ENCODE measurements at regions not wholly inside any gene's neighbourhood (a gene's known extent, or its start where the extent isn't known, plus 50 kb on each side); places are given as distances from the start of the nearest gene placed in this dataset.
"Not testable (repeated sequence)": the region's sequence is repeated elsewhere in the genome, so short reads cannot be mapped to it uniquely, and the experiment has no call there.

DNA sequence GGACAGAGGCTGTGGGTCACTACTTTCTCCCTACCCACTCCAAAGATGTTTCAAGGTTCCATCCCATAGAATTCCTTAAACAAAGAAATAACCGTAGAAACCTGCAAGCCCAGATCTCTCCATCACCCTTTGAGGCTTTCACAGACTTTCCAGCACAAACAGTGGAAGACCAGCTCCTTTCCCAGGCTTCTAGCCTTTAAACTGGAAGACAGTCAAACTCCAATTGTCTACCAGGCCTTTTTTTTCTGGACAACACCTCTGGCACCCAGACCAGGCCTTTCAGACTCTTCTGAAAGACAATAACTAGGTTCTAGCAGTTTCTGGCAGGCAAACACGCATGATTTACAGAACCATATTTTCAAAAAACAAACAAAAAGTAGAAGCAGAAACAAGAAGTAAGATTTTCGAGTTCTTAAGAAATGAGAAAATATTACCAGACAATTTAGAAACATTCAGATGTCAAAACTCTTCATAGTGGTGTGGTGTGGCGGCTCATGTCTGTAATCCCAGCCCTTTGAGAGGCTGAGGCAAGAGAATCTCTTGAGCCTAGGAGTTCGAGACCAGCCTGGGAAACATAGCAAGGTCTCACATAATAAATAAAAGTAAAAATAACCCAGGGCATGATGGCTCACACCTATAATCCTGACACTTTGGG is 73.0 kb upstream of the EPCAM start:
- DNase-seq (ENCODE audit: low spot score), result no peak
- TF ChIP-seq, protein P1, sequence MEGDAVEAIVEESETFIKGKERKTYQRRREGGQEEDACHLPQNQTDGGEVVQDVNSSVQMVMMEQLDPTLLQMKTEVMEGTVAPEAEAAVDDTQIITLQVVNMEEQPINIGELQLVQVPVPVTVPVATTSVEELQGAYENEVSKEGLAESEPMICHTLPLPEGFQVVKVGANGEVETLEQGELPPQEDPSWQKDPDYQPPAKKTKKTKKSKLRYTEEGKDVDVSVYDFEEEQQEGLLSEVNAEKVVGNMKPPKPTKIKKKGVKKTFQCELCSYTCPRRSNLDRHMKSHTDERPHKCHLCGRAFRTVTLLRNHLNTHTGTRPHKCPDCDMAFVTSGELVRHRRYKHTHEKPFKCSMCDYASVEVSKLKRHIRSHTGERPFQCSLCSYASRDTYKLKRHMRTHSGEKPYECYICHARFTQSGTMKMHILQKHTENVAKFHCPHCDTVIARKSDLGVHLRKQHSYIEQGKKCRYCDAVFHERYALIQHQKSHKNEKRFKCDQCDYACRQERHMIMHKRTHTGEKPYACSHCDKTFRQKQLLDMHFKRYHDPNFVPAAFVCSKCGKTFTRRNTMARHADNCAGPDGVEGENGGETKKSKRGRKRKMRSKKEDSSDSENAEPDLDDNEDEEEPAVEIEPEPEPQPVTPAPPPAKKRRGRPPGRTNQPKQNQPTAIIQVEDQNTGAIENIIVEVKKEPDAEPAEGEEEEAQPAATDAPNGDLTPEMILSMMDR (IDR thresholded peaks at IDR 0.05), result no peak
- H3K4me3 ChIP-seq, result no peak overlapping the region
- H3K27ac ChIP-seq, result no peak overlapping the region

DNA sequence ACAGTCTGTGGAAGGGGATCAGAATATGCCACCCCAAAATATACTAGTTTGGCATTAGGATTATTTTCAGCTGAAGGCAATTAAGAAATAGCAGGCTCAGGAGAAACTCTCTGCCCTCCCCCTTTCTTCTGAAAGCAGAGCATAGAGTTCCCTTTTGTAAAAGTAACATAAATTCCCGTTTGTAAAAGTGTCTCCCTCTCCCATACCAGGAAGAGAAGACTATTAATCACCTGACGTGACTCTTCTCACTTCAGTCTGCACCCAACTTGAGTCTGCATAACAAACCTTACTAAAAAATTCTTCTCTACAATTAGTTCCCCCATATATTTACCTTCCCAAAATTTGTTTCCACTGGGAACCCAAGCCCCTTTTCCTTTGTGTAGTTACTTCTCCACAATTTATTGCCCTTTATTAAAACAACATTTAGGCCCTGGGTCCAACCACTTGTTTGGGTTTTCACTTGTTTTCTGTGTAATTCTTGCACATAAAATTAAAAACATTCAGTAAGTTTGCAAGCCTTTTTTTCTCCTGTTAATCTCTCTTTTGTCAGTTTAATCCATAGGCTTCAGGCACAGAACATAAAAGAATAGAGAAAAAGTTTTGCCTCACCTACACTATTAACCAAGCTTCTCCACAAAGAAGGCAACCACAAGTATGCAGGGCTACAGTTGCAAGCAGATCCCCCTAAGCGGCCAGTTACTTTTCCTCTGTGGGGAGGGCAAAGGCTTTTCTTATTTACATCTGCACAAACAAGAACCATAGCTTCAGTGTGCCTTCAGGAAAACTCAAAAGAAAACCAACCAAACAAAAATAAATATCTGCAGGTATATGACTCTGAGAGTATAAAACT is 73.8 kb upstream of the EPCAM start:
- Histone ChIP-seq H3K4me3 (no peak overlapping the region), H3K27ac (no peak overlapping the region)
- DNase-seq (ENCODE audit: low spot score), result no peak
- TF ChIP-seq, protein P1 (IDR thresholded peaks at IDR 0.05), result no peak

DNA sequence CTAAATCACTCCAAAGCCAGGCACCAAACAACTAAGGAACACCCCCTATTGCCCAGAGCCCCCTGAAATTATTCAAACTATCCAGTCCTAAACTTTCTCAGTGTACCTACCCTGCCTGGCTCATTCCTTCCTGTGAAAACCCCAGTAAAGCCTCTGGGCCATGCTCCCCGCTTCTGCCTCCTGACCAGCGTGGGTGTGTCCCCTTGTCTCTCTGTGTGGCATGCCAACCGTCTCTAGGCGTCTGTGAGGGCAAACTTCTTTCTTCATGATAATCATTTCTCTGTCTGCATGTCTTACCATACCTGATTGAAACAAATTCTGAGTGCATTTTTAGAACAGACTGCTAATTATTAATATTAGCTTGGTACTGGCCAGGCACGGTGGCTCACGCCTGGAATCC is 75.1 kb upstream of the EPCAM start:
- TF ChIP-seq, protein P1 (IDR thresholded peaks at IDR 0.05), result no peak
- DNase-seq (ENCODE audit: low spot score), result no peak
- H3K27ac ChIP-seq, result no peak overlapping the region
- no peak overlapping the region for H3K4me3 ChIP-seq

DNA sequence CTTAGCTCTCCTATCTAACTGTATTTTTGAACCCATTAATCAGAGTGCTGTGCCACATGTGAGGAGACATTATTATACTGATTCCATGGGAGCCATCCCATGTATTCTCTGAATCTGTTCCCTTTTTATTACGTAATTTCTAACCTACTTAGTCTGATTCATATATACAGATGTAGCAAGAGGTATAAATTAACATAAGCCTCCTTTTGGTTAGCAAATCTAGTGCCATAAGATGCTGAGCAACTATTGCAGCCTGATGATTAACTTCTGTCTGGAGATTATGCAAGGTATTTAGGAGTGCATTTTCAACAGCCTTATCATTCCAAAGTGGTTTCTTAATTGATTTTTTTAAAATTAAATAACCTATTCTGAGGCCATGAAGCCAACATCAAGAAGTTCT is 80.2 kb upstream of the EPCAM start:
- H3K27ac ChIP-seq, result no peak overlapping the region
- no peak for DNase-seq (ENCODE audit: low spot score)
- TF ChIP-seq, protein P1 (IDR thresholded peaks at IDR 0.05), result no peak
- no peak overlapping the region for H3K4me3 ChIP-seq

DNA sequence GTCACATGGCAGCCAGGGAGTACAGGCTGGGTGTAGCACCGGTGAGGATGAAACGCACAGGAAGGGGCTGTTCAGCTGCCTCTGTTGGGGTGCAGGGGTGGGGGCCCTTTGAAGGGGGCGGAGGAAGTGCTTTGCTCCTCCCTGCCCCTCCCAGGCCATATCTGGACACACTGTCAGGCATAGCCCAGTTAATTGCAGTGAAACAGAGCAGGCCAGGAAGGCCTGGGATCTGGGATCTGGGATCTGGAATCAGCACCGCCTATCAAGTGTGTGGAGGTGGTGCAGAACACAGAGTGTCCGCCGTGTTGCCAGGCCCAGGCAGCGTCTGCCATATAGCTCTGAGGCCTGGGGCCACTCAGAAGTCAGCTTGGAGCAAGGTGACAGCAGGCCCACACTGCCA is 85.5 kb upstream of the EPCAM start:
- Histone ChIP-seq H3K27ac (no peak overlapping the region), H3K4me3 (no peak overlapping the region)
- no peak for DNase-seq (ENCODE audit: low spot score)
- TF ChIP-seq, protein P1 (IDR thresholded peaks at IDR 0.05), result no peak

DNA sequence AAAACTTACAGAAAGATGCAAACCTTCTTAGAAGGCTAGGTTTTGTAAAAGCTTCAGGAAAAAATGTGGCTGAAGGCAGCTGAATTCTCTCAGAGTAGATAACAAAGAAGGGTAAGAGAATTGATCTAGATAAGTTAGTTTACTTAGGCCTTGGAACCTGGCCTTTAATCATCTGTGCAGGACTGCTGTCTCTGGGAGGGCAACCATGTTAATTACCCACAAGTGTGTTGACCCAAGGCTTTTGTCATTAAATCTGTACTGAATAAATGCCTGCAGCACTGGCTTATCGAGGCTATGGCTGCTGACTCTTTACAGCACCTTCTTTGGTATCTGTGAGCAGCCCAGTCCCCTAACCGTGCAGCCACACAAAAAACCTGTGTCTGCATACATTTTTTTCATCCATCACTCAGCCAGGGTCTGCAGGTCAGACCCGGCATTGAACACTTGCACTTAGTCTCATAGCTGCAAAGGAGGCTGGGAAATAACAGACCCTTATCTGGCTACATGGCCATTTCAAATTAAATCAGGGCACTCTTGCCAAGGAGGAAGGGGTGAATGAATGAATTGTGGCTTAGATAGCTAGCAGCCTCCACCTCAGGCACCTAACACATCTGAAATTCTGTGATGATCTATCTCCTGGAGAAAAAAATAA is 86.4 kb upstream of the EPCAM start:
- no peak overlapping the region for H3K4me3 ChIP-seq
- TF ChIP-seq, protein P1 (IDR thresholded peaks at IDR 0.05), result no peak
- DNase-seq (ENCODE audit: low spot score), result no peak
- no peak overlapping the region for H3K27ac ChIP-seq

DNA sequence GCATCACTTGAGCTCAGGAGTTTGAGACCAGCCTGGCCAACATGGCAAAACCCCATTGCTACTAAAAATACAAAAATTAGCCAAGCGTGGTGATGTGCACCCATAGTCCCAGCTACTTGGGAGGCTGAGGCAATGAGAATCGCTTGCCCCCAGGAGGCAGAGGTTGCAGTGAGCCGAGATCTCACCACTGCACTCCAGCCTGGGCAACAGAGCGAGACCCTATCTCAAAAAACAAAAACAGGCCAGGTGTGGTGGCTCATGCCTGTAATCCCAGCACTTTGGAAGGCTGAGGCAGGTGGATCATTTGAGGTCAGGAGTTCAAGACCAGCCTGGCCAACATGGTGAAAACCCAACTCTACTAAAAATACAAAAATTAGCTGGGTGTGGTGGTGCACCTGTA is 89.6 kb upstream of the EPCAM start:
- not testable (repeated sequence) for DNase-seq (ENCODE audit: low spot score)

More for the DNA sequence above, 89.6 kb upstream of the EPCAM start:
- H3K4me3 ChIP-seq, H3K27ac ChIP-seq: not testable (repeated sequence)
